Uterus (tissue), 3 donors: ENCODE measurements at regions not wholly inside any gene's neighbourhood (a gene's known extent, or its start where the extent isn't known, plus 50 kb on each side); places are given as distances from the start of the nearest gene placed in this dataset.
"Not testable (repeated sequence)": the region's sequence is repeated elsewhere in the genome, so short reads cannot be mapped to it uniquely, and the experiment has no call there.

Experiments
- DNase-seq, 2 donors: peaks; one replicate each; pipeline ENCODE4 v3.0.0-alpha.2; 2019 to 2020
- H3K27ac ChIP-seq, 2 donors: fragments of 200-600 bp; sonication (generic); 1 replicate in 1 of 2; 2 replicates in 1 of 2; pipeline ENCODE4 v1.5.1; 2016 to 2018
- H3K27me3 ChIP-seq, 2 donors: fragments of 200-600 bp; sonication (generic); one replicate each; pipeline ENCODE4 v1.5.1; 2018 to 2019; ENCODE audit warnings: control low read depth in 1 of 2
- H3K36me3 ChIP-seq, 2 donors: fragments of 200-600 bp; sonication (generic); one replicate each; pipeline ENCODE4 v1.5.1; 2019; ENCODE audit warnings: control low read depth in 1 of 2
- H3K4me1 ChIP-seq, 2 donors: fragments of 200-600 bp; sonication (generic); one replicate each; pipeline ENCODE4 v1.5.1; 2018 to 2019; ENCODE audit warnings: control low read depth in 1 of 2
- H3K4me3 ChIP-seq, 2 donors: fragments of 200-600 bp; sonication (generic); 1 replicate in 1 of 2; 2 replicates in 1 of 2; pipeline ENCODE4 v1.5.1; 2018 to 2019; ENCODE audit warnings: mild to moderate bottlenecking in 1 of 2
- H3K9me3 ChIP-seq, 2 donors: fragments of 200-600 bp; sonication (generic); one replicate each; pipeline ENCODE4 v1.5.1; 2019; ENCODE audit warnings: control low read depth in 1 of 2
- CTCF ChIP-seq, 4 experiments: fragments of 200-600 bp in 2 of 4; fragments of 450-650 bp in 2 of 4; sonication (generic) in 2 of 4; IDR thresholded peaks; one replicate each; pipeline ENCODE4 v1.5.1; 2016 to 2019; ENCODE audit warnings: antibody characterized with exemption in 4 of 4, mild to moderate bottlenecking in 2 of 4, moderate library complexity in 1 of 4
- POLR2A ChIP-seq, 2 donors: fragments of 450-650 bp; IDR thresholded peaks; one replicate each; pipeline ENCODE4 v1.6.1; 2016; ENCODE audit warnings: antibody characterized with exemption in 2 of 2, mild to moderate bottlenecking in 1 of 2, moderate library complexity in 1 of 2
- intact Hi-C: fragments of 100-400 bp; cut with DNase I; formaldehyde crosslinking; loops from one replicate; pipeline ENCODE4 v1.15.1; 2023; ENCODE audit warnings: low total_unique reads
- donor health status: DM: yes; HTN: yes; CAD: no.

- no peaks in the 10 kb centered on the region for H3K4me1 ChIP-seq
- H3K9me3 ChIP-seq = peaks cover 0 to 2% of the 10 kb centered on the region in 2 donors
- no peaks in the 10 kb centered on the region for H3K27me3 ChIP-seq
- H3K4me3 ChIP-seq = no peak overlapping the region
- intact Hi-C loops = no loop called here
- no peak for TF ChIP-seq CTCF (IDR thresholded peaks at IDR 0.05)
- no peak for TF ChIP-seq POLR2A (IDR thresholded peaks at IDR 0.05)
- H3K36me3 ChIP-seq = no peaks in the 10 kb centered on the region
- no peak overlapping the region for H3K27ac ChIP-seq
- DNase-seq = no peak
Measured at GRCh38 chr14:41230683-41231082, 376.0 kb upstream of the LRFN5 start.

- TF ChIP-seq CTCF (IDR thresholded peaks at IDR 0.05) (no peak), POLR2A (IDR thresholded peaks at IDR 0.05) (no peak)
- Histone ChIP-seq H3K27ac (no peak overlapping the region), H3K27me3 (no peaks in the 10 kb centered on the region), H3K36me3 (no peaks in the 10 kb centered on the region), H3K9me3 (peaks cover 0 to 3% of the 10 kb centered on the region in 2 donors), H3K4me1 (no peaks in the 10 kb centered on the region), H3K4me3 (no peak overlapping the region)
- intact Hi-C loops = no loop called here
- DNase-seq = no peak
Measured at GRCh38 chr14:41229824-41230223, 376.9 kb upstream of the LRFN5 start.

- Histone ChIP-seq H3K4me3 (no peak overlapping the region), H3K27ac (no peak overlapping the region), H3K27me3 (no peaks in the 10 kb centered on the region), H3K36me3 (no peaks in the 10 kb centered on the region), H3K4me1 (no peaks in the 10 kb centered on the region), H3K9me3 (peaks cover 0 to 3% of the 10 kb centered on the region in 2 donors)
- TF ChIP-seq CTCF (IDR thresholded peaks at IDR 0.05) (no peak), POLR2A (IDR thresholded peaks at IDR 0.05) (no peak)
- intact Hi-C loops = no loop called here
- no peak for DNase-seq
Measured at GRCh38 chr14:41225433-41225832, 381.2 kb upstream of the LRFN5 start.

- no peak for TF ChIP-seq CTCF (IDR thresholded peaks at IDR 0.05)
- TF ChIP-seq POLR2A (IDR thresholded peaks at IDR 0.05) = no peak
- no peak for DNase-seq
- no peaks in the 10 kb centered on the region for H3K27me3 ChIP-seq
- H3K36me3 ChIP-seq = no peaks in the 10 kb centered on the region
- no peak overlapping the region for H3K27ac ChIP-seq
- H3K4me1 ChIP-seq = no peaks in the 10 kb centered on the region
- H3K9me3 ChIP-seq = peaks cover 0 to 3% of the 10 kb centered on the region in 2 donors
- intact Hi-C loops = no loop called here
- no peak overlapping the region for H3K4me3 ChIP-seq
Measured at GRCh38 chr14:41222581-41222980, 384.1 kb upstream of the LRFN5 start.

- not testable (repeated sequence) for H3K27me3 ChIP-seq
Measured at GRCh38 chr14:41214978-41215377, 391.7 kb upstream of the LRFN5 start.

GRCh38 chr14:41201696-41202095 is 405.0 kb upstream of the LRFN5 start:
- Histone ChIP-seq H3K4me1 (no peaks in the 10 kb centered on the region), H3K27ac (no peak overlapping the region), H3K27me3 (no peaks in the 10 kb centered on the region), H3K9me3 (no peaks in the 10 kb centered on the region), H3K4me3 (no peak overlapping the region), H3K36me3 (no peaks in the 10 kb centered on the region)
- no peak for DNase-seq
- TF ChIP-seq CTCF (IDR thresholded peaks at IDR 0.05) (no peak), POLR2A (IDR thresholded peaks at IDR 0.05) (no peak)
- intact Hi-C loops = no loop called here

More at GRCh38 chr14:41214978-41215377, 391.7 kb upstream of the LRFN5 start:
- H3K36me3 ChIP-seq, intact Hi-C loops, H3K27ac ChIP-seq, DNase-seq, H3K4me1 ChIP-seq, H3K4me3 ChIP-seq, H3K9me3 ChIP-seq: not testable (repeated sequence)
